ENCODE measurements at regions not wholly inside any gene's neighbourhood (a gene's known extent, or its start where the extent isn't known, plus 50 kb on each side); places are given as distances from the start of the nearest gene placed in this dataset.

DNA sequence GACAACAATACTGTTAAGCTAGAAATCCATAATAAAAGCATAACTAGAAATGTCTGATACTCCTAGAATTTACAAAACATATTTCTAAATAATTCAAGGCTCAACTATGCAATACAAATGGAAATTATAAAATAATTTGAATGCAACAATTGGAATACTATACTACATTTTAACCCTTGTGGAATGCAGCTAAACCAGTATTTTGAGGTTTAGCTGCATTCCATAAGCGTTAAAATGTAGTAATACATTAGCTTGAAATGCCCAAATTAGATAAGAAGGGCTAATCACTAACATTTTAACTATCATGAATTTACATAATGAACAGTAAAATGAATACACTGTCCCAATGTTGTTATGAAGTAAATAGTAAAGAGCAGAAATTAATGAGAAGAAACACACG, 617.2 kb upstream of the CHORDC1 start:
- TF ChIP-seq, protein P1, sequence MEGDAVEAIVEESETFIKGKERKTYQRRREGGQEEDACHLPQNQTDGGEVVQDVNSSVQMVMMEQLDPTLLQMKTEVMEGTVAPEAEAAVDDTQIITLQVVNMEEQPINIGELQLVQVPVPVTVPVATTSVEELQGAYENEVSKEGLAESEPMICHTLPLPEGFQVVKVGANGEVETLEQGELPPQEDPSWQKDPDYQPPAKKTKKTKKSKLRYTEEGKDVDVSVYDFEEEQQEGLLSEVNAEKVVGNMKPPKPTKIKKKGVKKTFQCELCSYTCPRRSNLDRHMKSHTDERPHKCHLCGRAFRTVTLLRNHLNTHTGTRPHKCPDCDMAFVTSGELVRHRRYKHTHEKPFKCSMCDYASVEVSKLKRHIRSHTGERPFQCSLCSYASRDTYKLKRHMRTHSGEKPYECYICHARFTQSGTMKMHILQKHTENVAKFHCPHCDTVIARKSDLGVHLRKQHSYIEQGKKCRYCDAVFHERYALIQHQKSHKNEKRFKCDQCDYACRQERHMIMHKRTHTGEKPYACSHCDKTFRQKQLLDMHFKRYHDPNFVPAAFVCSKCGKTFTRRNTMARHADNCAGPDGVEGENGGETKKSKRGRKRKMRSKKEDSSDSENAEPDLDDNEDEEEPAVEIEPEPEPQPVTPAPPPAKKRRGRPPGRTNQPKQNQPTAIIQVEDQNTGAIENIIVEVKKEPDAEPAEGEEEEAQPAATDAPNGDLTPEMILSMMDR (conservative IDR thresholded peaks at IDR 0.05 in 1 of 2, IDR thresholded peaks at IDR 0.05 in 1 of 2; ENCODE audit: extremely low read depth in 1 of 2, insufficient read depth in 1 of 2, low read depth in 1 of 2, low read length in 2 of 2): no peak
- TF ChIP-seq EZH2 (IDR thresholded peaks at IDR 0.05; ENCODE audit: borderline replicate concordance, low read length): no peak
